Esophagus muscularis mucosa (tissue), 4 donors: ENCODE measurements at regions not wholly inside any gene's neighbourhood (a gene's known extent, or its start where the extent isn't known, plus 50 kb on each side); places are given as distances from the start of the nearest gene placed in this dataset.

Experiments used
- DNase-seq: peaks from one replicate; pipeline ENCODE4 v3.0.0-alpha.2; 2017; ENCODE audit errors: extremely low spot score
- H3K27ac ChIP-seq, 4 donors: fragments of 200-600 bp; sonication (generic); replicated peaks in 1 of 4; 1 replicate in 3 of 4; 2 replicates in 1 of 4; pipeline ENCODE4 v1.5.1; 2016 to 2019; ENCODE audit warnings: mild to moderate bottlenecking in 1 of 4
- H3K27me3 ChIP-seq, 4 donors: fragments of 200-600 bp; sonication (generic); one replicate each; pipeline versions ENCODE4 v1.5.1 to v1.6.0; 2016 to 2019
- H3K36me3 ChIP-seq, 4 donors: fragments of 200-600 bp; sonication (generic); one replicate each; pipeline ENCODE4 v1.5.1; 2016 to 2019
- H3K4me1 ChIP-seq, 4 donors: fragments of 200-600 bp; sonication (generic); one replicate each; pipeline ENCODE4 v1.5.1; 2016 to 2019
- H3K4me3 ChIP-seq, 4 donors: fragments of 200-600 bp; sonication (generic); 1 replicate in 2 of 4; 2 replicates in 2 of 4; pipeline ENCODE4 v1.5.1; 2016 to 2019; ENCODE audit warnings: mild to moderate bottlenecking in 4 of 4, moderate library complexity in 1 of 4
- H3K9me3 ChIP-seq, 4 donors: fragments of 200-600 bp; sonication (generic); 1 replicate in 3 of 4; 2 replicates in 1 of 4; pipeline ENCODE4 v1.5.1; 2016 to 2019
- EP300 ChIP-seq: sonication (generic); formaldehyde crosslinking; IDR thresholded peaks from one replicate; pipeline ENCODE4 v1.6.1; 2017; ENCODE audit warnings: antibody characterized with exemption
- POLR2A ChIP-seq: fragments of 450-650 bp; IDR thresholded peaks from one replicate; pipeline ENCODE4 v1.6.1; 2017; ENCODE audit warnings: antibody characterized with exemption, moderate library complexity, mild to moderate bottlenecking, low read depth
- POLR2AphosphoS5 ChIP-seq, 2 donors: sonication (generic); formaldehyde crosslinking; IDR thresholded peaks; one replicate each; pipeline ENCODE4 v1.6.1; 2017; ENCODE audit warnings: antibody characterized with exemption in 2 of 2
- WGBS: methylation state at CpG from one replicate; pipeline ENCODE4 v1.1.5; 2018; 5-methylcytosine and 5-hydroxymethylcytosine counted together
- intact Hi-C: fragments of 100-400 bp; cut with DNase I; formaldehyde crosslinking; loops from one replicate; pipeline ENCODE4 v1.15.1; 2023
- TF ChIP-seq, protein P1 (sequence below), 3 experiments: fragments of 200-600 bp in 2 of 3; fragments of 450-650 bp in 1 of 3; sonication (generic) in 2 of 3; IDR thresholded peaks; one replicate each; pipeline ENCODE4 v1.5.1; 2017 to 2019; ENCODE audit warnings: antibody characterized with exemption in 3 of 3, mild to moderate bottlenecking in 2 of 3, moderate library complexity in 1 of 3

DNA sequence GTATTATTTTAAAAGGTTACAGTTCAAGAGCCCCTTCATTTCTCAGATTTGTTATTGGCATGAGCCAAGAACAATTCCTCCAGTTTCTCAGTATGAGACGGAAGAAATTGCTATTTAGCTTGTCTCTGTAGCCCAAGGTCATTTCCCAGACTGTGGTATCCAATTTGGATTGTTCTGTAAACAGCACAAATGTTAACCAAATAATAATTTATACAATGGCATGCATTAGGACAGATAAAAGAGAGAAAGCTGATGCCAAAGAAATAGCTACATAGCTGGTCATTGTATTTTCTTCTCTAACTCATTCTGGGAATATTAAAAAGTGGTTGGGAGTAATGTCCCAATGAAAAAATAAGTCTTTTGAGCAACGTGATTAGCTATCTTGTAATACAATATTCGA is 134.6 kb upstream of the NPY2R start:
- intact Hi-C loops: no loop called here
- no peak overlapping the region for H3K27ac ChIP-seq
- H3K27me3 ChIP-seq: no peaks in the 10 kb centered on the region
- no peak for TF ChIP-seq POLR2A
- no peak for TF ChIP-seq POLR2AphosphoS5 (IDR thresholded peaks at IDR 0.05)
- TF ChIP-seq, protein P1, sequence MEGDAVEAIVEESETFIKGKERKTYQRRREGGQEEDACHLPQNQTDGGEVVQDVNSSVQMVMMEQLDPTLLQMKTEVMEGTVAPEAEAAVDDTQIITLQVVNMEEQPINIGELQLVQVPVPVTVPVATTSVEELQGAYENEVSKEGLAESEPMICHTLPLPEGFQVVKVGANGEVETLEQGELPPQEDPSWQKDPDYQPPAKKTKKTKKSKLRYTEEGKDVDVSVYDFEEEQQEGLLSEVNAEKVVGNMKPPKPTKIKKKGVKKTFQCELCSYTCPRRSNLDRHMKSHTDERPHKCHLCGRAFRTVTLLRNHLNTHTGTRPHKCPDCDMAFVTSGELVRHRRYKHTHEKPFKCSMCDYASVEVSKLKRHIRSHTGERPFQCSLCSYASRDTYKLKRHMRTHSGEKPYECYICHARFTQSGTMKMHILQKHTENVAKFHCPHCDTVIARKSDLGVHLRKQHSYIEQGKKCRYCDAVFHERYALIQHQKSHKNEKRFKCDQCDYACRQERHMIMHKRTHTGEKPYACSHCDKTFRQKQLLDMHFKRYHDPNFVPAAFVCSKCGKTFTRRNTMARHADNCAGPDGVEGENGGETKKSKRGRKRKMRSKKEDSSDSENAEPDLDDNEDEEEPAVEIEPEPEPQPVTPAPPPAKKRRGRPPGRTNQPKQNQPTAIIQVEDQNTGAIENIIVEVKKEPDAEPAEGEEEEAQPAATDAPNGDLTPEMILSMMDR (IDR thresholded peaks at IDR 0.05): no peak
- no peak for TF ChIP-seq EP300
- H3K36me3 ChIP-seq: no peaks in the 10 kb centered on the region
- 72% methylated on average over 3 of the region's 3 CpGs for WGBS
- DNase-seq: no peak
- H3K4me1 ChIP-seq: no peaks in the 10 kb centered on the region
- H3K4me3 ChIP-seq: no peak overlapping the region
- no peaks in the 10 kb centered on the region for H3K9me3 ChIP-seq

DNA sequence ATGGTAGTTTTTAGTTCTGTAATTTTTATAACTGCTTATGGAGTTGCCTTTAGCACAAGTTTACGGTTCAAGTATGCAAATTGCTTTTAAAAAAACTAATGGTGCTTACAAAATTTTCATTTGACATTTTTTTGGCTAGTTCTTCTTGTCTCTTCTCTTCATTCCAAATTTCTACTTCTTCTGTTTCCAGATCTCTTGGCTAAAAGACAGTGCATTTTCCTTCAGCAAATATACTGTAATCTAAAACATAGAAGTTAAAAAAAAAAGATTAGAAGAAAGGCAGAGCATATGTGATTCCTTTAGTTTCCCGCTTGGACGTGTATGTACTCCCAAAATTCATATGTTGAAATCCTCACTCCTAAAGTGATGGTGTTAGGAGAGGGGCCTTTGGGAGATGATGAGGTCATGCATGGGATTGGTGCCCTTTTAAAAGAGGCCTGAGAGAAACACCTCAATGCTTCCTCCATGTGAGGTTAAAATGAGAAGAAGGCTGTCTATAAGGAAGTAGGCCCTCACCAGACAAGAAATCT is 132.1 kb upstream of the NPY2R start:
- intact Hi-C loops: no loop called here

DNA sequence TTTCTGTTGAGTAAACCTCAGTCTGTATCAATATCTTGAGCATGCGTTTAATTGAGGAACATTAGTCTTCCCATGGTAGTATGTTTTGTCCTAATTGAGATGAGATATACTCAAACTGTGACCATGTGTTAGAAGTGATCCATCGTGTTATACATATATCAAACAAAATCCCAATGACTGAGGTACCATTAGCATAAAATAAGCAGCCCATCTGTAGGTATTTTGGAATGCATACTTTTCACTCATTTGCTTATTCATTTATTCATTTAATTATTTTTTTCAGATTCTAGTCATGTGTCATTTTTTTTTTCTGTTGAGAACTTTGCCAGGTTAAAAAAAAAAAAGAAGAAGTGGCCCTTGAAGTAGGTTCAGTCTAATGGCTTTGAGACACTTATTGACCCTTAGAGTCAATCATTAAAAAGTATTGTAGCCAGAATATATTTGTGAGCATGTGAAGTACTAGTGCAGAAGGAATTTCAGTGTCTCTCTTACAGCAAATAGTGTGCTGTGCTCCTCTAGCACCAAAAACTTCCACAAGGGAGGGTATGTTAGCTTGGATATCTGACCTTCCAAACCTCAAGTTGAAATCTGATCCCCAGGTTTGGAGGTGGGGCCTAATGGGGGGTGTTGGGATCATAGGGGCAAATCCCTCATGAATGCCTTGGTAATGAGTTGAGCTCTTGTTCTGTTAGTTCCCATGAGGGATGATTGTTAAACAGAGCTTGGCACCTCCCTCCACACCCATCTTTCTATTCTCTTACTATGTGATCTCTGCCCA is 130.8 kb upstream of the NPY2R start:
- WGBS: 97% methylated on average over 2 of the region's 2 CpGs
- Histone ChIP-seq H3K9me3 (no peaks in the 10 kb centered on the region), H3K4me1 (no peaks in the 10 kb centered on the region), H3K27ac (no peak overlapping the region), H3K36me3 (no peaks in the 10 kb centered on the region), H3K27me3 (no peaks in the 10 kb centered on the region), H3K4me3 (no peak overlapping the region)
- TF ChIP-seq POLR2A (no peak), POLR2AphosphoS5 (IDR thresholded peaks at IDR 0.05) (no peak), EP300 (no peak)
- TF ChIP-seq, protein P1 (IDR thresholded peaks at IDR 0.05): no peak
- no peak for DNase-seq
- intact Hi-C loops: no loop called here

More for the DNA sequence above, 132.1 kb upstream of the NPY2R start:
- Histone ChIP-seq H3K4me1 (no peaks in the 10 kb centered on the region), H3K4me3 (no peak overlapping the region), H3K9me3 (no peaks in the 10 kb centered on the region), H3K27me3 (no peaks in the 10 kb centered on the region), H3K27ac (no peak overlapping the region), H3K36me3 (no peaks in the 10 kb centered on the region)
- WGBS: 71% methylated on average over 3 of the region's 3 CpGs
- TF ChIP-seq POLR2A (no peak), EP300 (no peak), POLR2AphosphoS5 (IDR thresholded peaks at IDR 0.05) (no peak)
- TF ChIP-seq, protein P1 (IDR thresholded peaks at IDR 0.05): no peak
- DNase-seq: no peak

DNA sequence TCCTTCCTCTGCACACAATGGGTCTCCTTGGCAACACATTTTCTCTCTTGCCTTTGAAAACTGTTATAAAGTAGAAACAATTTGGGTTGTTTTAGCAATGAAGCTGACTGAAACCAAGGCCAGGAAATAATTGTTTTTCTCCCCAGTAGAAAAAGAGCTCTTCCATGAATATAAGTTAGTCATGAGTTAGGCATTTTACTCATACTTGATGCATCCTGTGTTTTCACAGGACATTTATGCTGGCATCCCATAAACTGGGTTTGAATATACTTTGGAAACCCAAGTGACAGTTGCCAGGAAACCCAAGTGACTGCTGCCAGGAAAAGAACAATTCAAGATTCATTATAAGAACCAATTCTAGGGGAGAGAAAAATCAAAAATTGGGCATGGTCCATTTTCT is 128.6 kb upstream of the NPY2R start:
- Histone ChIP-seq H3K9me3 (no peaks in the 10 kb centered on the region), H3K4me1 (no peaks in the 10 kb centered on the region), H3K27ac (no peak overlapping the region), H3K36me3 (no peaks in the 10 kb centered on the region), H3K27me3 (no peaks in the 10 kb centered on the region), H3K4me3 (no peak overlapping the region)
- intact Hi-C loops: no loop called here
- TF ChIP-seq POLR2AphosphoS5 (IDR thresholded peaks at IDR 0.05) (no peak), POLR2A (no peak), EP300 (no peak)
- TF ChIP-seq, protein P1 (IDR thresholded peaks at IDR 0.05): no peak
- DNase-seq: no peak
